GM12872 (cell line): ENCODE measurements at regions not wholly inside any gene's neighbourhood (a gene's known extent, or its start where the extent isn't known, plus 50 kb on each side); places are given as distances from the start of the nearest gene placed in this dataset.

Source experiments
- CTCF ChIP-seq: IDR thresholded peaks from 3 replicates; pipeline ENCODE4 v1.5.1; 2011; ENCODE audit warnings: low read depth, mild to moderate bottlenecking, low read length, moderate library complexity; ENCODE audit not compliant: insufficient read depth

GRCh38 chr10:128697437-128697836 lies 571.2 kb upstream of the MKI67 start:
- no peak for TF ChIP-seq CTCF

GRCh38 chr10:128701381-128701780 lies 575.2 kb upstream of the MKI67 start:
- TF ChIP-seq CTCF, result no peak

- no peak for TF ChIP-seq CTCF
These were observed 575.6 kb upstream of the MKI67 start for GRCh38 chr10:128701837-128702236.

GRCh38 chr10:128704716-128705115 lies 578.5 kb upstream of the MKI67 start:
- TF ChIP-seq CTCF, result no peak

- TF ChIP-seq CTCF, result no peak
These were observed 582.0 kb upstream of the MKI67 start for GRCh38 chr10:128708182-128708581.

GRCh38 chr10:128709686-128710085 lies 583.5 kb upstream of the MKI67 start:
- no peak for TF ChIP-seq CTCF

- no peak for TF ChIP-seq CTCF
These were observed 584.0 kb upstream of the MKI67 start for GRCh38 chr10:128710098-128710797.
